NCI-H1092 (cell line): ENCODE measurements at regions not wholly inside any gene's neighbourhood (a gene's known extent, or its start where the extent isn't known, plus 50 kb on each side); places are given as distances from the start of the nearest gene placed in this dataset.

Experiments
- DNase-seq: peaks from one replicate; lab custom pipeline; 2025; lab: John Stamatoyannopoulos, UW

DNA sequence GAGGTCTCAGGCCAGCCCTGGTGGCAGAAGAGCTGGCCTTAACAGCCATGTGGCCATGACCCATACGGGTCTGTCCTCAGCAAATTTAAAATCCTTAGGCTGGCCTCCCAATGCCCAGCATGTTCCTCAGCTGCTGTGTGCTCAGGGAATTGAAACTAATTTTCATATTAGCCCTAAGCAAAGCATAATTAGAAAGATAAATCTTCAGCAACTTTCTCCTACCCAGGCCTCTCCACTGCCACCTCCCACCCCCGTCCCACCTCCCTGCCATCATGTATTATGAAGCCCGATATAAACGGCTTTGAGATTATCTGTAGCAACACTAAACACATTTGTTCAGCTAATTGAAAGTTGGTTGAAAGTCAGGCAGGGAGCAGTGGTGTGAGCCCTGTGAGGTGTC lies 178.8 kb upstream of the NTM start:
- no peak for DNase-seq

DNA sequence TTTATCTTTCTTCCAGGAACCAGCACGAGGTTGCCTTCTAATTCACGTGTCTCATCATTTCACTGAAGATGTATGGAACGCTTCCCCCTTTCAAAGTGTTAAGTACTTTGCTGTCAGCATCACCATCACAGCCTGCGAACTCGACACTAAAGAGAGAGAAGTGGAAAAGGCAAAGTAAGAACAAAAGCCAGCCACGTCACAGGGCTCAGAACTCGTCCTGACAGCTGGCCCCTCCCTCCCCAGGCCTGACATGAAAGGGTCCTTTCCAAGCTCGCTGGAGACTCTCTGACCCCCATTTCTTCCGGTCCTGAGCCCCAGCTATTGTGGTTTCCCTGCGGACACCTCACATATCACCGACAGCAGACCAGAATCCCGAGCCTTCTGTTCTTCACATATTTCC lies 177.8 kb upstream of the NTM start:
- DNase-seq = no peak

DNA sequence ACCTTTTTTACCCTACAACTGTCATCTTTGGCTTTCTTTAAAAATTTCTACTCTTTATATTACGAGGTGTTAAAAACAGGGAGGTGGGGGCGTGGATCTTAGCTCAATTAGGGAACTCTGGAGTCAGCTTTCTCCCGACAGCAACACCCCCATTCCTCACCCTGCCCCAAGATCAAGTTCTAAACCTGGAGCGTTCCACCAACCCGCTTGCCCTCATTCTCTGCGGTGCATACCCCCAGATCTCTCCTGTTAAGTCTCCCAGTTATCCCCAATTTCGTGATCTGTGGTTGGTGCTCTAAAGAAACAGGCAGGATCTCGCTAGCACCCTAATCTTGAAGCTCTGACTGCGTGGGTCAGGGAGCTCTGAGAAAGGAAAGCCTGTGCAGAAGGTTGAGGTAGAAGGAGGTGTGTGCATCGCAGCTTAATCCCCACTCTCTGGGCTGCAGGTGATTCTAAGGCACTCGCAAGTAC lies 177.3 kb upstream of the NTM start:
- no peak for DNase-seq

DNA sequence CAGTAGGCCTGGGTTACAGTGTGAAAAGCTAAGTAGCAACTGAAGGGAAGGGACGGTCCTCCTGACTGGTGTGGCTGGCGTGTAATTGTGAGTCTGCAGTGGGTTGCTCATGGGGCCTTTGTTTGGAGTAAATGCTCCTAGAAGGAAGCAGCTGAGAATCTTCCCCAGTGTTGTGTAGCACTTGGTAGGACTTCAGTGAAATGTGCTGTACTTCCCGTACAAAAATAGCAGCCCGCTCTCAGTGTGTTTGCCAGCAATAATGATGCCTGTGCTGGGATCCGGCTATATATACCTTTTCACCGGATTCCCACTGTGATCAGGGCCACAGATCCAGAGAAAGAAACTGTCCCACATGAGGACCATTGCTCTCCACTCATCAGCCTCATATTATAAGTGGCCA lies 175.7 kb upstream of the NTM start:
- no peak for DNase-seq

DNA sequence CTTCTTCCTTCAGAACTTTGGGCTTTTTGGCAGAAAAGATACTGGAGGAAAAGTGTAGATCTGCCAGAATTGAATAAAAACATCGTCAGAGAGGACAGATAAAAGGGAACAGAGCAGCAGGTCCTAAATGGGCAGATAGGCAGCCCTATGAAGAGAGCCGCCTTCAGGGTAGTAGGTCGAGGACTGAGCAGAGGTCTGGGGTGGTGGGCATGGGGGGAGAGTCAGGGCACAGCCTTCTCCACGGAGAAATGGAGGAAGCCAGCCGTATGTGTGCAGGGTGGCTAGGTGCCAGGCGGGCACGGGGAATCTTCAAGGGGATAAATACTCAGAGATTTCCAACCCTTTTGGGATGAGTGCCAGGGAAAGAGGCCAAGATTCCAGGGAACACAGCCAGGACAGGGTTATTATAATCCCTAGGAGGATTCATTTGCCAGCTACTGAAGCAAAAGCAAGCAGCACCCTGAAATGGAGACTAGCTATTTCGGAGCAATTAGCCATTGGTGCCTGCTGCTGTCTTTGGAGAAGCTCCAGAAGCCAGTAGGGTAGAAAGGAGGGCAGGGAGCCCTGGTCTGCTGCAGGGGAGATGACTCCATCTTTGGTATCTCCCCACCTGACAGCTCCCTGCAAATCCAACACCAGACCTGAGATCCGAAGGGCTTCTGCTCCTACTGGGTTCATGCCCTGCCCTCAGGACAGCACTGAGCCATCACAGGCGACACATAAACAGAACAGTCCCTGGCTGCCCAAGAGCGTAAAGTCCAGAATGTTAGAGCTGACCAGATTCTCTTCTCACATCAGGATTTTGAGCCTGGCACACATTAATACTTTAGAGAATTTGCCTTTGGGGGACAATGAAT lies 174.5 kb upstream of the NTM start:
- peak; percentile 92 for DNase-seq

DNA sequence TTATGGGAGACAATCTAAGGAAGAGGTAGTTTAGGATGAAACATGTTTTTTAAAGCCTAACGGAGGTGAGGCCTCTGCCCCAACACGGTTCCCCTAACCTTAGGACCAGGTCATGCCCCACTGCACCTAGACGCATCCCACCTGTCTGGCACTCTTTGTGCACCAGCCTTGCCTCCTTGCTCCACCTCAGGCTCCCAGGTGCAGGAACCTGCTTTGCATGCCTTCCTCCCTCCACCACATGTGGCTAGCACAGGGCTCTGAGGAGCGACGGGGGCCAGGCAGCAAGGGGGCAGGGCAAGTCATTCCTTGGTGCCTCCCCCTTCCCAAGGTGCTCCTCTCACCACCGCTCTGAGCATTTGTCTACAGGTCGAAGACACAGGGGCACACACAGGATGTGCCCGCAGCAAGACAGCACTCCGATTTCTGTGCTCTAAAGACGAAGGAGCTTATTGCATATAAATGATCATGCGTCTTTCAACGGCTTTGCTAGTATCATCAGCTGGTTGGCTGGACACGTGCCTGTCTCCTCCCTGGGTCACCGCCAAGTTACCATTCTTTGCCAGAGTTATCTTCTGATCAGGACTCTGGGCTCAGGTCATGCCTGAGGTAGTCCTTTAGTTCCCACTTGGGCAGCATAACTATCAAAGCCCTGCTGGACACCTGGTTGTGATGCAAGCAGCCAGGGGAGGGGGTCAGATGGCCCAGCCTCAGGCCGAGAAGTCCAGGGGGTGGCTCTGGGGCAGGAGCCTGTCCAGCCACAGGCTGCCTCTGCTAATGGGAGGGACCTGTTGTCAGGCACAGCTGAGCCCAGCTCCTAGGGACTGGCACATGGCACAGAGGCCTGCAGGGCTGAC lies 172.0 kb upstream of the NTM start:
- DNase-seq = no peak

DNA sequence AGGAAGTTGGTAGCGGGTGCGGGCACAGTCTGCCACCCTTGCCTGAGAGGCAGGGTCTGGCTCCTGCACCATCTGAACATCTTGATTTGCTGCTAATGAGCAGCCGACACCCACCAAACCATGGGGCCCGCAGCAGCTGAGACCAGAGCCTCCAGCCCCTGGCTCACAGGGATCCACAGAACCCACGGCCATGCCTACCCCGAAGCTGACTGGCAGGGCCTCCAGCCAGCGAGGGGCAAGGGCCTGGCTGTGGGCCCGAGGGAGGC lies 171.5 kb upstream of the NTM start:
- no peak for DNase-seq

DNA sequence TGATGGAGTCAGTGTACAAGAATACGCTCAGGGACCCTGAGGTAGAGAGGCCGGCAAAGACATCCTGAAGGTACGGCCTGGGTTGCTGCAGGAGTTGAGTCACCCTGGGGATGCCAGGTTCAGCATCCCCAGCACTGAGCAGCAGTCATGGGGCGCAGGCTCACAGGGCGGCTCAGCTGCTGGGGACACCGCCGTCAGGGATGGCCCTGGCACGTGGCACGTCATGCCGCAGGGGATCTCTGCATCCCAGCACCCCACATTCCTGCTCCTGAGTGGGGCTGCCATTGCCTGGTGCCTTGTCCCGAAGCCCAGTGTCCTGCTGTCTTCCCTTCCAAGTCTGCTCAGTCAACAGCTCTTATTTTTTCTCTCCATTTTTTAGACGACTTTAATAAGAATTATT lies 168.7 kb upstream of the NTM start:
- no peak for DNase-seq

DNA sequence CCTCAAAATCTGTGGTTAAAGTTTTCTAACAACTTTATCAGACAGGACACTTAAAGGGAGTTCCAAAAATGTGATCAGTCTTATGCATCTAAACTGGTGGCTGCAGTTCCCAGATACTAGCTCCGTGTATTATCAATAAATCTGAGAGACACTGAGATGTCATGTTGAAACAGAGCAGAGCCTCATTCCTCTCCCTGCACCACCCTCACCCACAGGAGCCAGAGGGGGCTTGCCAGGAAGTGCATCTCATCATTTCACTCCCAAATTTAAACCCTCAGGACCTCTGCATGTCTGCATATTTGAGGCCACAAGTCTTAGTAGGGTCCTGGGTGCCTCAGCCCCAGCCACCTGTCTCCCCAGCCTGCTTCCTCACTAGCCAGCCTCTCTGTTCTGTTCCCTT lies 167.4 kb upstream of the NTM start:
- no peak for DNase-seq

DNA sequence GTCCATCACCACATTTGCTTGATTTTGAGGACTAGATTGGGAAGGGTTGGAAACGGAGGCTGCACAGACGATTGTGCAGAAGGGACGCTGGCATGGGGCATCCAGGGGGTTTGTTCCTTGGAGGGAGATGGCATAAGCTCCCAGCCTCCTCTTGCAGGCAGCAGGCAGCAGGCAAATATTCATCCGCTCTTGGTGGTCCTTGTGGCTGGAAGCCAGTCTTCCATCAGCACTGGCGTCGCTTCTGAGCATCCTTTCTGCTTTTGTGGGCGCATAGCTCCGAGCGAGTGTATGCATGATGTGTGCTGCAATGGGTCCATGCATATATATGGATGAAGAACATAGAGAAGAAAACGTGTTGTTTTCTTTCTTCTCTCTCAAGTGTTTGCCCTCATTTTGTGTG lies 166.1 kb upstream of the NTM start:
- no peak for DNase-seq

DNA sequence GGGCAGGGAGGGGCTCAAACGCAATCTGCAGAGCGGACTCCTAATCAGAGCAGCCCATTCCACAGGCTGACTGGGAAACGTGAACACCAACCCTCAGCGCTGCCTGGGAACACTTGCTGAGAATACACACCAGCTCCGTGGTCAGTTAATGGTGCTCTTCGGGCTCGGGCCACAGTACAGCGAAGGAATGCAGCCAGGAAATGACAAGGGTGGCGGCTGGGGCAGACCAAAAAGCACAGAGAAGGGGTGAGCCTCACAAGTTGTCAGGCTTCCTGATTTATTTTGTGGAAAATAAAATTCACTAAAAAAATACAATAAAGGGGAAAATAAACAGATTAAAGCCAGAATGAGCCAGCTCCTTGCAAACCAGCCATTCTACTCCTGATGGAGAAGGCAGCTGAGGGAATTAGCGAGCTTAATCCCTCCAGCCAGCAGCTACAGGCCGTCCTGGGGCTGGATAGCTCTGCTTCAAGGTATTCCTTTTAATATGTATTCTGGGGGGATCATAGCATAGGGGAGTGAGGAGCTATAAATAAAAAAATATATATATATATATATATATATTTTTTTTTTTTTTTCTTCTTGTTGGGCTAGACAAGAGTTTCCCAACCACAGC lies 165.5 kb upstream of the NTM start:
- DNase-seq = no peak

DNA sequence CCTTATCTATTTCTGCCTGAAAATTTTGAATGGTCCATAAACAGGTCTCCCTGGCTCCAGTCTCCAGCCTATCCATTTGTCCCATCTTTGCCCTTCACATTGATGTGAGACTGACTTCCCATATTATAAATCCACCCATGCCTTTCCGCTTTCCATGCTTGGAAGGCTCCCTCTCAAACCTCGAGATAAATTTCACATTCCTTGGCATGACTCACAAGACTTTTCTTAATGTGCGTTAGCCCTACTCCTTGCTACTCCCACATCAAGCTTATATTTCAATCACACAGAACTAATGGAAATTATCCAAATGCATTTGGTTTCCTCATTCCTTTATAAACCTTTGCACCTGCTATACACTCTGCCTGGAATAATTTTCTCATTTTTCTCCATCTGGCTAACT lies 163.7 kb upstream of the NTM start:
- no peak for DNase-seq

DNA sequence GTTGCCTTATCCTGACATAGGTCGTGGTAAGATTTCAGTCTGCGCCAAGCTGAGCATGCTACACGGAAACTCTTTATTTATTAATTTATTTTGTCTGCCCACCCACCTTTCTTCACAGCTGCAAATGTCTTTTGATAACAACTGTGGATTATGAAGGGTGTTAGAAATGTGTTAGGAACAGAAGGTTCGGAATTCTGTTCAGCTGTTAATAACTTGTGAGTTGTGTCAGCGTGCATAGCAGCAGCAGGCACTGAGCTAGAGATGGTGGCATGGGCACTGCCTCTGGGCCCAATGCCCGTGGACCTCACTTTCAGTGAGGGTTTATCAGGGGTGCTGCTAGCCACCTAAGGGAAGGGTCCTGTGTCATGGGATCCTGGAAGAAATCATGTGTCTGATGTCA lies 162.5 kb upstream of the NTM start:
- no peak for DNase-seq

DNA sequence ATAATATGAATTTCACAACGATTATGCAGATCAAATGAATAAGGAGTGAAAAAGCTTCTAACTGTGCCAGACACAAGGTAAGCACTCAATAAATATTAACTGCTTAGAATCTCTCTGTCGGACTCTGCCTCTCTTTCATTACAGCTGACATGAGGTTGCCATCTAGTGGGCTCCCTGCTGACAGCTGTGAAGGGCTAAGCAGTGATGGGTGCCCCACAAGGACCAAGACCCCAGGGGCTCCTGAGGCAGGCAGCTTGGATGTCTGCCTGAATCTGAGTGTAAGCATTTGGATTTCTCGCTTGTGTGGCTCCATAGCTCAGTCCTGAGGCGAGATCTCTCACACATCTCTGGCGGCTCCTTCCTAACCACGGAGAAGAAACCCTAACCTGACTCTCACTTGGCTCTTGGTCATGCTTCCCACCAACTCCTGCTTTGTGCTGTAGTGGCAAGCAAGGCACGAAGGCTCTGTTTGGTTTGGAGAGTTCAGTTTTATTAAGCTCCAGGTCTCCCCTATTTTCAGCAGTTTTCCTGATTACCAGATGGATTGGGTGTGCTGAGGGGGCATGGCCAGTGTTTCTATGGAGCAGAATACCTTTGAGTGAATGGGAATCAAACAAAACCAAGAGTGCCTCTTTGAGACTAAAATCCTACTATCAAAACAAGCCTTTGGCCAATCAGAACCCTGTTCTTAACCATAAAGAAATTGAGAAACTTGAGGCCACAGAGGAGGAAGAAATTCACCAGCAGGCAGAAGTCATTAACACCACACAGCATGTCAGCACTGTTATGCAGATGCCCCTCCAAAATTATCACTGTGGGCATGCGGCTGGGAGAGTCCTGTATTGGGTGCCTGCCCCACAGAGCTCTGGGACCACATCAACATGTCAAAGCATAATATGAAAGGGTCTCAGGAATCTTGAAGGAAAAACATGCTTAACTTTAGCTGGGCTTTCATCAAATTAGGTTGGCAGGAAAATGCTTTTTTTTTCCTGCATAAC lies 152.8 kb upstream of the NTM start:
- no peak for DNase-seq

DNA sequence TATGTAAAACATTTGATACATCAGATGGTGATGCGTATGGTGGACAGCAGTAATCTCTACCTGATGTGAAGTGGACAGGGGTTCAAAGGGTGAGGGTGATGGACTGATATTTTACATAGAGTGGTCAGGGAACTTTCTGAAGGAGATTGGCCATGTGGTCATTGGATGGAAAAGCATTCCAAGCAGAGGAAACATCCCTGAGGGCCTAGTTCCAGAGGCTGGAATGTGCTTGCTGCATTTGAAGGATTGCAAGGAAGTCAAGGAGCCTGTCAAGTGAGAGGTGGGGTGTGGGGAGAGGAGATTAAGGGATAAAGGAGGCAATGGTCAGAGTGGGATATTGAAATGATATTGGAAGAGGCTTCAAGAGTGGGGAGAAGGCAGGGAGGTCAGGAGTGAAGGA lies 151.9 kb upstream of the NTM start:
- DNase-seq = no peak

DNA sequence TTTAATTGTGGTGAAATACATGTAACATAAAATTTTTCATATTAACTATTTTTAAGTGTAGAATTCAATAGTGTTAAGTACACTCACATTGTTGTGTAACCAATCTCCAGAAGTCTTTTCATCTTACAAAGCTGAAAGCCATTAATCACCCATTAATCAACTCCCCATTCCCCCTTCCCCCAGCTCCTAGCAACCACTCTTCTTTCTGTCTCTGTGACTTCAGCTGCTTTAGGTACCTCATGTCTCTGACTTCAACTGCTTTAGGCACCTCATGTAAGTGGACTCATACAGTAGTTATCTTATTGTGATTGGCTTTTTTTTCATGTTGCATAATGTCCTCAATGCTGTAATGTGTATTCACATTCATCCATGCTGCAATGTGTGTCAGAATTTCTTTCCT lies 150.8 kb upstream of the NTM start:
- no peak for DNase-seq

DNA sequence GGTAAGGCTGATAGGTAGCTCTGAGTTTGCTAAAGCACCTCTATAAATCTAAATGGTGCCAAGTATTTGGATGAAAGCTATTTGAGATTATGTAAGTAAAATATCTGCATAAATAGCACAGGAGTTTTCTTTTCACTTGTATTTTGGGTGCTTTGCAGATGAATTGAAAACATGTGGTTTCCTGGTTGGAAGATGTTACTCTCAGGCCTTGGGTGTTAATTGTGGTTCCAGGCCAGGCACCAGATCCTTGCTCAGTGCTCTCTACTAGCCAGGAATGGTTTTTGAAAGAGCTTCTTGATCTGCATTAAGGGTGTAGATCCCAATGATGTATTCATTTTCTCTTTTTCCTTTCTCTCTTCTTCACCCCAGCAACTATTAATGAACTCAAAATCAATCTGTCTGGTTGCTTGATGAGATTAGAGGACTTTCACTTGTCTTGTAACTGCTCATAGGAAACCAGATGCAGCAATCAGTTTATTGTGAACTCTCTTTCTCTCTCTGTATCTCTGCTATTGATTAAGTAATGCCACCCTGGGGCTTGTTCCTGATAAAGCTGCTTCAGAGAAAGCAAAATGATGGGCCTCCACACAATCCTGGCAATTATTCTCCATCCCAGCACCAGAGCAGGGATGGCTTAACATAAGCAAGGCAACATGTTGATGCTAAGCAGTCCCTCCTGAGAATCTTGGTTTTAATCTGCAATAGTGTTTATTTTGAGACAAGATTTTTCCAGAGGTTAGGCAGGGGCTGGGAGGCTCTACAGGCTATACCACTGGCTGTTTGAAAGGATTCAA lies 147.0 kb upstream of the NTM start:
- DNase-seq = no peak

DNA sequence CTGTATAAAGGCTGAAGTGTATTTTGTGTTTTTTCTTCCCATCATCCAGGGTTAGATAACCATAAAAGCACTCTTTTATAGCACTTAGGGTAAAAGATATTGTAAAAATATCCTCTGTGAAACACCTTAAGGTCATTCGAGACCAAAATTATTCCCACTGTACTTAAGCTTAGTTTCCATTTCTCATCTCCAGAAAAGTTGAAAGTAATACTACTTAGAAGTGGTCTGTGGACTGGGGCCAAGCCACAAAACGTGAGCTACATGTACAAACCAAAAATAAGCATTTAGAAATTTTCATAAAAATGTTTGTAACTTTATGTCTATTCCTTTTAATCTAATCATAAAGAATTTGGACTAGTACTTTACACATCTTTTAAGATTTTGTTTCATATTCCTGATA lies 142.0 kb upstream of the NTM start:
- no peak for DNase-seq

DNA sequence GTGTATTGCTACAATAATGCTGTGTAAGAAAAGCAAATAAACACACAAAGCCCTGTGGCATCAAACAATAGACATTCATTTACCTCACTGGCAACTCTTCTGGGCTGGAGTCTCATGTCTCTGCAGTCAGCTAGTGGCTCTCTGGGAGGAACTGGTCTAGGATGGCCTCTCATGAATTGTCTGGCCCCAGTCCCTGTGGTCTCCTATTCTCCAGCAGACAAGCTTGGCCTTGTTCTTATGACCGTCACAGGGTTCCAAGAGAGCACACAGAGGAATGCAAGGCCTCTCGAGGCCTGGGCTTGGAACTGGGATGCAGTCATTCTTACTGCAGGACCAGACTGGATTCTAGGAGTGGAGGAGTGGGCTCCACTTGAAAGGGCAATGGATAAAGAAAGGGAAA lies 141.2 kb upstream of the NTM start:
- no peak for DNase-seq

DNA sequence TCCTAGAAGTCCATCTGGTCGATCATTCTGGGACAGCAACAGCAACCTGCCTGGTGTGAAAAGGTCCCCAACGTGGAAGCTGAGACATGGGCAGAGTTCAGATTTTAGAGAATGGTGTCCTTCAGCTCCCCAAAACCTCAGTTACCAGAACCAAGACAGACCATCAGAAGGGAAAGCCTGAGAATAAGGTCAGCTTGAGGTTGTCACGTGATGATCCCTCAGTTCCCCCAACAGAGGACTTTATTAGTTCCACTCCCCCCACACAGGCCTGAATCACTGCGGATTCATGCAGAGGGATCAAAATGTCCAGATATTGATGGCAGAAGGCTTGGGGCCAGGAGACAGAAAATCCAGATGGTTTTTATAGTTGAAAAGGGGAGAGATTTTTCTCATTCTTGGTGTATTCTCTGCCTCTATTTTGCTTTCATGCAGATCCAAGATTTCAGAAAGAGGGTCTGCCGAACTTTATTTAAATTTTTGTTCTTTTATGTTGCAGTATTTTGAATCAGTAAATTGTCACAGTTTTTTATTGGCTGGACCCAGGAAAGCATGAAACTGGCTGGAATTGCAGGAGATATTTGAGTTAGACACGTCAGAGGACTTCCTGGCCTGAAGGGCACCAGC lies 139.0 kb upstream of the NTM start:
- no peak for DNase-seq

DNA sequence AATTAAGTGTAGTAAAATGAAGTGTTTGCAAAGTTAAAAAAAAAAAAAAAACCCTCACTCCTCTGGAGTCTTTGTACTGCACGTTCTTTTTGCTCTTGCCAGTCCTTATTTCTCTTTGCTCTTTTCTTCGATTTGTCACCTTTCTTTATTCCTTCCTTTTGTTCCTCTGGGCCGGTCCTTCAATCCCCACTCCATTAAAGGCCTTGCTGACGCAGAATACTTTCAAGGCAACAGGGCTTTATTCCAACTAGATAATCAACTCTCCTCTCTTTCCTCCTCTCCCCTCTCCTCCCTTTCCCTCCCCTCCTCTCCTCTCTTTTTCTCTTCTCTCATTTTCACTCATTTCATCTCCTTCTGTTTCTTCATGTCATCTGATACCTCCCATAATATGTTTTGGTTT lies 138.2 kb upstream of the NTM start:
- no peak for DNase-seq
